Loucy (cell line): ENCODE measurements at regions not wholly inside any gene's neighbourhood (a gene's known extent, or its start where the extent isn't known, plus 50 kb on each side); places are given as distances from the start of the nearest gene placed in this dataset.

Experiments
- H2AFZ ChIP-seq: fragments of 200-600 bp; sonication (generic); 2 replicates; pipeline ENCODE4 v1.6.0; 2016; ENCODE audit warnings: antibody characterized with exemption, mild to moderate bottlenecking, low read length, moderate library complexity
- H3F3A ChIP-seq: fragments of 200-600 bp; 2 replicates; pipeline ENCODE4 v1.6.0; 2016; ENCODE audit warnings: antibody characterized with exemption, low read depth, mild to moderate bottlenecking
- H3K27me3 ChIP-seq: fragments of 200-600 bp; sonication (generic); 2 replicates; pipeline ENCODE4 v1.6.1; 2014; ENCODE audit warnings: low read length, mild to moderate bottlenecking; ENCODE audit not compliant: insufficient read depth, poor library complexity, severe bottlenecking
- H3K36me3 ChIP-seq: fragments of 200-600 bp; sonication (generic); 2 replicates; pipeline ENCODE4 v1.6.1; 2016; ENCODE audit warnings: low read length; ENCODE audit not compliant: insufficient read depth
- H3K4me1 ChIP-seq: fragments of 200-600 bp; sonication (generic); 2 replicates; pipeline ENCODE4 v1.5.1; 2014; ENCODE audit warnings: low read length, mild to moderate bottlenecking; ENCODE audit not compliant: insufficient read depth, poor library complexity, severe bottlenecking
- H3K4me2 ChIP-seq: fragments of 200-600 bp; sonication (generic); 2 replicates; pipeline ENCODE4 v1.6.0; 2014; ENCODE audit warnings: antibody characterized with exemption, low read length, low read depth, mild to moderate bottlenecking; ENCODE audit not compliant: poor library complexity, severe bottlenecking
- H3K4me3 ChIP-seq: fragments of 200-600 bp; sonication (generic); 2 replicates; pipeline ENCODE4 v1.5.1; 2014; ENCODE audit warnings: low read length, mild to moderate bottlenecking, mixed read lengths; ENCODE audit not compliant: poor library complexity, severe bottlenecking
- H3K79me2 ChIP-seq: fragments of 200-600 bp; sonication (generic); 2 replicates; pipeline ENCODE4 v1.6.1; 2014; ENCODE audit warnings: low read length; ENCODE audit not compliant: insufficient read depth
- H3K9ac ChIP-seq: fragments of 200-600 bp; sonication (generic); 2 replicates; pipeline ENCODE4 v1.6.0; 2014; ENCODE audit warnings: mild to moderate bottlenecking, low read depth, low read length, moderate library complexity; ENCODE audit not compliant: poor library complexity, severe bottlenecking
- H3K9me2 ChIP-seq: fragments of 200-600 bp; sonication (generic); replicated peaks from 2 replicates; pipeline ENCODE4 v1.6.1; 2016; ENCODE audit warnings: low read depth, low read length, mixed read lengths
- H3K9me3 ChIP-seq: fragments of 200-600 bp; sonication (generic); 2 replicates; pipeline ENCODE4 v1.6.1; 2014; ENCODE audit warnings: mild to moderate bottlenecking, antibody characterized with exemption, low read length, low read depth; ENCODE audit not compliant: insufficient read depth
- H4K20me1 ChIP-seq: fragments of 200-600 bp; sonication (generic); 2 replicates; pipeline ENCODE4 v1.6.0; 2014; ENCODE audit warnings: antibody characterized with exemption, low read length, mild to moderate bottlenecking; ENCODE audit not compliant: insufficient read depth, poor library complexity, severe bottlenecking
- CTCF ChIP-seq: fragments of 200-600 bp; sonication (generic); conservative IDR thresholded peaks from 2 replicates; pipeline ENCODE4 v1.5.1; 2014; ENCODE audit warnings: mild to moderate bottlenecking, antibody characterized with exemption, low read length
- EZH2phosphoT487 ChIP-seq: fragments of 200-600 bp; IDR thresholded peaks from 2 replicates; pipeline ENCODE4 v1.6.1; 2018; ENCODE audit warnings: antibody characterized with exemption, mild to moderate bottlenecking, moderate library complexity, borderline replicate concordance

GRCh38 chr13:94764576-94765321 lies 52.4 kb upstream of the SOX21 start:
- Histone ChIP-seq H3K79me2 (no peaks in the 10 kb centered on the region), H3K4me3 (no peak overlapping the region), H3K9me2 (no peaks in the 10 kb centered on the region), H3K9me3 (no peaks in the 10 kb centered on the region), H3K4me1 (no peaks in the 10 kb centered on the region), H3K27me3 (no peaks in the 10 kb centered on the region), H3K36me3 (no peaks in the 10 kb centered on the region), H3K4me2 (no peak overlapping the region), H3F3A (no peaks in the 10 kb centered on the region), H4K20me1 (no peaks in the 10 kb centered on the region), H3K9ac (no peak overlapping the region), H2AFZ (no peak overlapping the region)
- no peak for TF ChIP-seq CTCF
- no peak for TF ChIP-seq EZH2phosphoT487
